GM06990 (cell line): ENCODE measurements at regions not wholly inside any gene's neighbourhood (a gene's known extent, or its start where the extent isn't known, plus 50 kb on each side); places are given as distances from the start of the nearest gene placed in this dataset.

Experiments used
- DNase-seq: peaks from one replicate; pipeline ENCODE4 v3.0.0-alpha.2; 2011; ENCODE audit not compliant: insufficient read length; ENCODE audit errors: extremely low read depth
- H3K27me3 ChIP-seq: replicated peaks from 2 replicates; pipeline ENCODE4 v1.6.0; 2011; ENCODE audit warnings: low read length; ENCODE audit not compliant: control insufficient read depth, insufficient read depth
- H3K36me3 ChIP-seq: 2 replicates; pipeline ENCODE4 v1.5.1; 2011; ENCODE audit warnings: low read length; ENCODE audit not compliant: control insufficient read depth, insufficient read depth
- H3K4me3 ChIP-seq: replicated peaks from 2 replicates; pipeline ENCODE4 v1.5.1; 2011; ENCODE audit warnings: low read depth, mild to moderate bottlenecking, control low read depth, low read length
- TF ChIP-seq, protein P1 (sequence below): IDR thresholded peaks from 2 replicates; pipeline ENCODE4 v1.5.1; 2011; ENCODE audit warnings: low read length, control low read depth, mild to moderate bottlenecking, inconsistent platforms; ENCODE audit not compliant: insufficient read depth, poor library complexity, severe bottlenecking

DNA sequence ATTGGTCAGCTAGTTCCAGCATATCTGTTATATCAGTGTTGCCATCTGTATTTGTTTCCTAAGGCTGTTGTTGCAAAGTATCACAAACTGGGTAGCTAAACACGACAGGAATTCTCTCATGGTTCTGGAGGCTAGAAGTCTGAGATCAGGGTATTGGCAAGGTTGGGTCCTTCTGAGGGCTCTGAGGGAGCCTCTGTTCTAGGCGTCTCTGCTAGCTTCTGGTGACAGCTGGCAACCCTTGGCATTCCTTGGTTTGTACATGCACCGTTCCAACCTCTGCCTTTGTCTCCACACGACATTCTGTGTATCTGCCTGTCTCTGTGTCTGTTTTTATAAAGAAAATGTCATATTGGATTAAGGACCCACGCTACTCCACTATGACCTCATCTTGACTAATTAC is 219.9 kb upstream of the NLRP1 start:
- H3K27me3 ChIP-seq: no peaks in the 10 kb centered on the region
- no peak overlapping the region for H3K4me3 ChIP-seq
- DNase-seq: no peak
- no peaks in the 10 kb centered on the region for H3K36me3 ChIP-seq
- TF ChIP-seq, protein P1, sequence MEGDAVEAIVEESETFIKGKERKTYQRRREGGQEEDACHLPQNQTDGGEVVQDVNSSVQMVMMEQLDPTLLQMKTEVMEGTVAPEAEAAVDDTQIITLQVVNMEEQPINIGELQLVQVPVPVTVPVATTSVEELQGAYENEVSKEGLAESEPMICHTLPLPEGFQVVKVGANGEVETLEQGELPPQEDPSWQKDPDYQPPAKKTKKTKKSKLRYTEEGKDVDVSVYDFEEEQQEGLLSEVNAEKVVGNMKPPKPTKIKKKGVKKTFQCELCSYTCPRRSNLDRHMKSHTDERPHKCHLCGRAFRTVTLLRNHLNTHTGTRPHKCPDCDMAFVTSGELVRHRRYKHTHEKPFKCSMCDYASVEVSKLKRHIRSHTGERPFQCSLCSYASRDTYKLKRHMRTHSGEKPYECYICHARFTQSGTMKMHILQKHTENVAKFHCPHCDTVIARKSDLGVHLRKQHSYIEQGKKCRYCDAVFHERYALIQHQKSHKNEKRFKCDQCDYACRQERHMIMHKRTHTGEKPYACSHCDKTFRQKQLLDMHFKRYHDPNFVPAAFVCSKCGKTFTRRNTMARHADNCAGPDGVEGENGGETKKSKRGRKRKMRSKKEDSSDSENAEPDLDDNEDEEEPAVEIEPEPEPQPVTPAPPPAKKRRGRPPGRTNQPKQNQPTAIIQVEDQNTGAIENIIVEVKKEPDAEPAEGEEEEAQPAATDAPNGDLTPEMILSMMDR: no peak

- H3K4me3 ChIP-seq: no peak overlapping the region
- H3K36me3 ChIP-seq: no peaks in the 10 kb centered on the region
- no peak for DNase-seq
- TF ChIP-seq, protein P1: no peak
- H3K27me3 ChIP-seq: no peaks in the 10 kb centered on the region
These were observed 224.7 kb upstream of the NLRP1 start for GRCh38 chr17:5809056-5809455.

GRCh38 chr17:5809580-5810188 is 225.4 kb upstream of the NLRP1 start:
- Histone ChIP-seq H3K27me3 (no peaks in the 10 kb centered on the region), H3K36me3 (no peaks in the 10 kb centered on the region), H3K4me3 (no peak overlapping the region)
- TF ChIP-seq, protein P1: no peak
- DNase-seq: no peak

DNA sequence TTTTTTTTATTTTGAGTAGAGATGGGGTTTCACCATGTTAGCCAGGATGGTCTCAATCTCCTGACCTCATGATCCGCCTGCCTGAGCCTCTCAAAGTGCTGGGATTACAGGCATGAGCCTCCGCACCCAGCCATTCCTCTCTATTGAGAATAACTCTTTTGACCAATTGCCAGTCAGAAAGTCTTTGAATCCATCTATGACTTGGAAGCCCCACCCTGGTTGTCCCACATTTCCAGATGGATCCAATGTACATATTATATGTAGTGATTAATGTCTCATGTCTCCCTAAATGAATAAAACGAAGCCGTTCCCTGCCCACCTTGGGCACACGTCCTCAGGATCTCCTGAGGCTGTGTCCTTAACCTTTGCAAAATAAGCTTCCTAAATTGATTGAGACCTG is 228.3 kb upstream of the NLRP1 start:
- H3K27me3 ChIP-seq: no peaks in the 10 kb centered on the region
- TF ChIP-seq, protein P1: no peak
- no peak overlapping the region for H3K4me3 ChIP-seq
- H3K36me3 ChIP-seq: no peaks in the 10 kb centered on the region
- DNase-seq: no peak

DNA sequence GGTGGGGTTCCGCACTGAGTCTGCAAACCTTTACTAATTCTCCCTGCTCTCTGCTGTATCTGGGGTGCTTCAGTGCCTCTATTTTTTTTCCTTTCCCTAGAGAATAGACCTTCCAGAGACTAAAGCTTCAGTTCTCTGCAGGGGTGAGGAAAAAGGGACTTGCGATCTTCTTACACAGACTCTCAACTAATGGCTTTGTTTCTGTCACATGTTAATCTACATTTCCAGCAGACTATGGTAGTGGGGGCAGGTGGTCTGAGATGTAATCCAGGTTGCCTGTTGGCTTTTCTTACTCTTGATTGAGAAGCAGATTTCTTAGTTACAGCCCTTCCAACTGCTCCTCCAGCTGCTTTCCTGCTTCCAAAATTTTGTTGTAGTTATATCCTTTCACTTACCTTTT is 229.0 kb upstream of the NLRP1 start:
- no peak for DNase-seq

More for the DNA sequence above, 229.0 kb upstream of the NLRP1 start:
- TF ChIP-seq, protein P1: no peak
- H3K4me3 ChIP-seq: no peak overlapping the region
- no peaks in the 10 kb centered on the region for H3K27me3 ChIP-seq
- H3K36me3 ChIP-seq: no peaks in the 10 kb centered on the region
